RWPE2 (cell line): ENCODE measurements at regions not wholly inside any gene's neighbourhood (a gene's known extent, or its start where the extent isn't known, plus 50 kb on each side); places are given as distances from the start of the nearest gene placed in this dataset.
"Not testable (repeated sequence)": the region's sequence is repeated elsewhere in the genome, so short reads cannot be mapped to it uniquely, and the experiment has no call there.

ENCODE experiments used
- ATAC-seq: fragments of 200-7000 bp; cut with Tn5 transposase; 3 replicates; pipeline ENCODE4 v1.9.1; 2021; ENCODE audit warnings: low read depth
- DNase-seq: peaks from one replicate; pipeline ENCODE4 v3.0.0-alpha.2; 2020; ENCODE audit warnings: low spot score
- H3K27ac ChIP-seq: fragments of 450-650 bp; 2 replicates; pipeline ENCODE4 v1.5.1; 2017; ENCODE audit warnings: mild to moderate bottlenecking; ENCODE audit not compliant: poor library complexity, severe bottlenecking
- H3K27me3 ChIP-seq: fragments of 250-450 bp; sonication (Bioruptor Pico); 2 replicates; pipeline ENCODE4 v1.5.1; 2021; ENCODE audit warnings: mild to moderate bottlenecking, moderate library complexity; ENCODE audit not compliant: insufficient read depth, poor library complexity, severe bottlenecking
- H3K36me3 ChIP-seq: fragments of 250-450 bp; sonication (Bioruptor Pico); 2 replicates; pipeline ENCODE4 v1.5.1; 2020; ENCODE audit warnings: low read depth, mild to moderate bottlenecking, moderate library complexity
- H3K4me1 ChIP-seq: fragments of 250-450 bp; sonication (Bioruptor Pico); 2 replicates; pipeline ENCODE4 v1.5.1; 2021; ENCODE audit warnings: mild to moderate bottlenecking, moderate library complexity; ENCODE audit not compliant: insufficient read depth, poor library complexity, severe bottlenecking
- H3K4me3 ChIP-seq: fragments of 250-450 bp; sonication (Bioruptor Pico); 2 replicates; pipeline ENCODE4 v1.5.1; 2021; ENCODE audit warnings: mild to moderate bottlenecking, moderate library complexity; ENCODE audit not compliant: severe bottlenecking
- H3K9me3 ChIP-seq: fragments of 250-450 bp; sonication (Bioruptor Pico); 2 replicates; pipeline ENCODE4 v1.5.1; 2021; ENCODE audit warnings: mild to moderate bottlenecking, moderate library complexity; ENCODE audit not compliant: severe bottlenecking
- TF ChIP-seq, protein P1 (sequence below): fragments of 450-650 bp; IDR thresholded peaks from one replicate; pipeline ENCODE4 v1.5.1; 2017; ENCODE audit warnings: mild to moderate bottlenecking, moderate library complexity; ENCODE audit not compliant: poor library complexity, severe bottlenecking

- no peaks in the 10 kb centered on the region for H3K9me3 ChIP-seq
- H3K27me3 ChIP-seq = no peaks in the 10 kb centered on the region
- TF ChIP-seq, protein P1, sequence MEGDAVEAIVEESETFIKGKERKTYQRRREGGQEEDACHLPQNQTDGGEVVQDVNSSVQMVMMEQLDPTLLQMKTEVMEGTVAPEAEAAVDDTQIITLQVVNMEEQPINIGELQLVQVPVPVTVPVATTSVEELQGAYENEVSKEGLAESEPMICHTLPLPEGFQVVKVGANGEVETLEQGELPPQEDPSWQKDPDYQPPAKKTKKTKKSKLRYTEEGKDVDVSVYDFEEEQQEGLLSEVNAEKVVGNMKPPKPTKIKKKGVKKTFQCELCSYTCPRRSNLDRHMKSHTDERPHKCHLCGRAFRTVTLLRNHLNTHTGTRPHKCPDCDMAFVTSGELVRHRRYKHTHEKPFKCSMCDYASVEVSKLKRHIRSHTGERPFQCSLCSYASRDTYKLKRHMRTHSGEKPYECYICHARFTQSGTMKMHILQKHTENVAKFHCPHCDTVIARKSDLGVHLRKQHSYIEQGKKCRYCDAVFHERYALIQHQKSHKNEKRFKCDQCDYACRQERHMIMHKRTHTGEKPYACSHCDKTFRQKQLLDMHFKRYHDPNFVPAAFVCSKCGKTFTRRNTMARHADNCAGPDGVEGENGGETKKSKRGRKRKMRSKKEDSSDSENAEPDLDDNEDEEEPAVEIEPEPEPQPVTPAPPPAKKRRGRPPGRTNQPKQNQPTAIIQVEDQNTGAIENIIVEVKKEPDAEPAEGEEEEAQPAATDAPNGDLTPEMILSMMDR = no peak
- peak overlapping the region; percentile 6 for H3K27ac ChIP-seq
- H3K4me3 ChIP-seq = no peak overlapping the region
- peak; percentile 54 for ATAC-seq
- peaks cover 17% of the 10 kb centered on the region for H3K4me1 ChIP-seq
- no peak for DNase-seq
- no peaks in the 10 kb centered on the region for H3K36me3 ChIP-seq
Observed at GRCh38 chr20:50450881-50451752, 59.1 kb upstream of the PTPN1 start.

DNA sequence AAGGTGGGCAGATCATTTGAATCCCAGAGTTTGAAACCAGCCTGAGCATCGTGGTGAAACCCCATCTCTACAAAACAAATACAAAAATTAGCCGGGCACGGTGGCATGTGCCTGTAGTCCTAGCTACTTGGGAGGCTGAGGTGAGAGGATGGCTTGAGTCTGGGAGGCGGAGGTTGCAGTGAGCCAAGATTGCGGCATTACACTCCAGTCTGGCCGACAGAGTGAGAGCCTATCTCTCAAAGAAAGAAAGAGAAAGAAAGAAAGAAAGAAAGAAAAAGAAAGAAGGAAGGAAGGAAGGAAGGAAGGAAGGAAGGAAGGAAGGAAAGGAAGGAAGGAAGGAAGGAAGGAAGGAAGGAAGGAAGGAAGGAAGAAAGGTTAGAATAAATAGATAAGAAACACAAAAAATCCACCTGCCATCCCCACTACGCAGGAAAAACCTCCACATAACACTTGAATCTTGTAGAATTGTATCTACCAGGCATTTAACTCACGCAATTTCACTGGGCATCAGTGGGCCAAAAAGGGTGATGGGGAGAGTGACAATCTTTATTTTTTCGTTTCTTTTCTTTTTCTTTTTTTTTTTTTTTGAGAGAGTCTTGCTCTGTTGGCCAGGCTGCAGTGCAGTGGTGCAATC lies 58.3 kb upstream of the PTPN1 start:
- DNase-seq, H3K27me3 ChIP-seq, H3K36me3 ChIP-seq, H3K9me3 ChIP-seq, ATAC-seq, H3K4me3 ChIP-seq: not testable (repeated sequence)
- H3K4me1 ChIP-seq = peaks cover 19% of the 10 kb centered on the region
- peak overlapping the region; percentile 6 for H3K27ac ChIP-seq

DNA sequence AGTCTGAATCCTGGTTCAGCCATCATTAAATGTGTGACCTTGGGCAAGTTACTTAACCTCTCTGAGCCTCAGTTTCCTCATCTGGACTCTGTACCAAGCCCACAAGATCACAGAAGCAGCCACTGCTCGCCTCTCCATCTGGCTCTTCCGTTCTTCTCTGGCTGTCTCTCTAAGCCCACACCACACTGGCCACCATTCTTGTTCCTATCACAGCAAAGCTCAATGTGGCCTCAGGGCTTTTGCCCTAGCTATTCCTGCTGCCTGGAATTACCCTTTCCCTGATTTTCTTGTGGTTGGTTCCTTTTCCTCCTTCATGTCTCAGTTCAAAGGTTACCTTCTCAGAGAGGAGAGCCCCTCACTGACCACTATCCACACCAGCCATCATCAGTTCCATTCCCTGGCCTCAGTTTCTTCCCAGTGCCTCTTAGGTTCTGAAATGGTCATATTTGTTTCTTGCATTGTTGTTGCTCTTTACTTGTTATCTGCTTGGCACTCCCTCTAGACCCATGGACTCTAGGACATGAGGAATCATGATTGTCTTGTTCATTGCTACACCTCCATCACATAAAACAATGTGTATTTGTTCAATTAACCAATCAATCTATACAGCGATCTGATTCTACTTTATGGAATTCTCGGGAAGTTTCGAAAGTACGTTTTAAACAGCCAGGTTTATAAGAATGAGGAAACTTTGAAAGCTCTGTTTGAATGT lies 56.5 kb upstream of the PTPN1 start:
- Histone ChIP-seq H3K27ac (no peak overlapping the region), H3K4me1 (peaks cover 19% of the 10 kb centered on the region), H3K9me3 (no peaks in the 10 kb centered on the region), H3K27me3 (no peaks in the 10 kb centered on the region), H3K36me3 (no peaks in the 10 kb centered on the region), H3K4me3 (no peak overlapping the region)
- ATAC-seq = no peak
- TF ChIP-seq, protein P1 = no peak
- no peak for DNase-seq

- H3K27ac ChIP-seq = peak overlapping the region; percentile 26
- H3K4me1 ChIP-seq = peaks cover 19% of the 10 kb centered on the region
- not testable (repeated sequence) for H3K36me3 ChIP-seq, ATAC-seq, H3K27me3 ChIP-seq, DNase-seq, H3K4me3 ChIP-seq, H3K9me3 ChIP-seq
Observed at GRCh38 chr20:50455245-50455644, 54.9 kb upstream of the PTPN1 start.

DNA sequence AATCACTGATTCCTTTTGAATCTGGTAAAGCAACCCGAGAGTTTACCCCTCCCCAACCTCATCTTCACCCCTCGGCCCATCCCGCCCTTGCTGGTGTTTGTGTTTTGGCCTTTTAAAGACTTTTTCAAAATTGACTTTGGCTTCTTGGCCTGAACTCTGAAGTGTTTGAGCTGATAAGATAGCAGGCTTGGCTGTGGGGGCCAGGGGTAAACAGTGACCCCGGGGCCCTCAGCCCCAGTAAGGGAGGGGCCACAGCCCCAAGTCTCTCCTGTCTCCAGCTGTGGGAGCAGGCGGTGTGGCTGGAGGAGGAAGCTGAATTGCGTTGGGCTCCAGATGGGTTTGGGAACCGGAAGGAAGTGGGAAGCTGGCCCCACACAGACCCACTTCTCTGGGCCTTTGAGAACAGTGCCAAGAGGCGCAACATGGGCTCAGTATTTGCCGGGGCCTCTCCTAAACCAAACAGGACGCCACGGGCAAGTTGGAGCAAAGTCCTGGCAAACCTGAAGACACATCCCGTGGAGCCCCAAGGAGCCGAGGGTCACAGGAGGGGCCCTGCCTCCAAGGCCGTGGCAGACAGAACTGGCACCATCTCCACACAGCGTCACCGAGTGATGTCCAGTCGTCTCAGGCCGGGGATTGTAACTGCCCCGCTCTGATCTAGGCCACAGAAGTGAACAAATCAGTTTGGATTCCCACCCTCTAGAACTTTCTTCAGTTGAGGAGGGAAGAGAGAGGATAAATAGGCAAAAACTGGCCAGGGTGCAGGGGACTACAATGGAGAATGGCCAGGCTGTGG lies 54.3 kb upstream of the PTPN1 start:
- TF ChIP-seq, protein P1 = no peak
- Histone ChIP-seq H3K36me3 (no peaks in the 10 kb centered on the region), H3K4me3 (no peak overlapping the region), H3K27me3 (no peaks in the 10 kb centered on the region), H3K4me1 (peaks cover 19% of the 10 kb centered on the region), H3K27ac (peak overlapping the region; percentile 26), H3K9me3 (no peaks in the 10 kb centered on the region)
- peak; percentile 3; the same call in 2 of the 3 replicates for ATAC-seq
- DNase-seq = no peak
